ENCODE measurements at regions not wholly inside any gene's neighbourhood (a gene's known extent, or its start where the extent isn't known, plus 50 kb on each side); places are given as distances from the start of the nearest gene placed in this dataset.

DNA sequence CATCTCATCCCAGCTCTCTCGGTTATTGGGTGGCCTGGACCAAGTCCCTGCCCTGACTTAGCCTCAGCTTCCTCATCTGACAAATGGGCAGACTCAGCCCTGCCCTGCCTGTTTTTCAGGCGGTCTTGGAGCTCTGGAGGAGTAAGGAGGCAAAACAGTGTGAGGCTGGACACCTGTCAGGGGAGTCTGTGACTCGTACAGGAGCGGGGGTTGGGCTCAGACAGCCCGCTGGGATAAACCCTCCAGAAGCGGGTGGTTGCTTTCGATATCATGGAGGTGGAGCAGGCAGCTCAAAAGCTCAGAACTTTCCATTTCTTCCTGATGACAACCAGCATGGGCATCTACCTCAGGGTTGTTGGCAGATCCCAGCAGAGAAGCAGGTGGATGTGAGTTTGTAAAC is 72.9 kb upstream of the GGTA1 start:
- DNase-seq: no peak

DNA sequence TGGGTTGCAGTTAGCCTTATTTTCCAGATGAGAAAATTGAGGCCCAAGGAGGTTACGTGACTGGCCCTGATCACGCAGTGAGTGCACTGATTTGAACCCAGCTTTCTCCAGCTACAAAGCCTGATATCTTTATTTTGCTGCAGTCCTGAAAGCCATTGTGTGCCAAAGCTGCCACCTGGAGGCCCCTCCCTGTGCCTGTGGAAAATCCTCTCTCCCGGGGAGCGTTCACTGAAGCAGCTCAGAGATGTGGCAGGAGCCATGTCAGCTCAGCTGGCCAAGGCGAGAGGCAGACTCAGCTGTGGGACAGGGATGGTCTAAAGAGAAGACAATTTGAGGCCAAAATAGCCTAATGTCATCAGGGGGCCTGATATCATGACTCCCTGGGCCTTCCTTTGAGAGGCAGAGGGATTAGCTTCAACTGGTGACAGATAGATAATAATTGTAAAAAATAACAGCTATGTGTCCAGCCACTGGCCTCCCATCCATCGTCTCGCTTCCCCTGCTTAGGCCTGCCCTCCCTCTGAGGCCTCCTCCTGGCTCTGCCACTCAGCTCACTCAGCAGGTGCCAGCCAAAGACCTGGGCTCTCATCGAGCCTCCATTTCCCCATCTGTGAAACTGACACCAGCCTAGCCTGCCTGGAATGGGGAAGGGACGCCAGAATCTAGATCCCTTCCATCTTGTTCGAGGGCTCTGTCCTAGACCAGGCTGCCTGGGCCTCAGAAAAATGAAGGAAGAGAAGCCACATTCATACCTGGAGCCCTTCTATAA is 74.3 kb upstream of the GGTA1 start:
- no peak for DNase-seq

DNA sequence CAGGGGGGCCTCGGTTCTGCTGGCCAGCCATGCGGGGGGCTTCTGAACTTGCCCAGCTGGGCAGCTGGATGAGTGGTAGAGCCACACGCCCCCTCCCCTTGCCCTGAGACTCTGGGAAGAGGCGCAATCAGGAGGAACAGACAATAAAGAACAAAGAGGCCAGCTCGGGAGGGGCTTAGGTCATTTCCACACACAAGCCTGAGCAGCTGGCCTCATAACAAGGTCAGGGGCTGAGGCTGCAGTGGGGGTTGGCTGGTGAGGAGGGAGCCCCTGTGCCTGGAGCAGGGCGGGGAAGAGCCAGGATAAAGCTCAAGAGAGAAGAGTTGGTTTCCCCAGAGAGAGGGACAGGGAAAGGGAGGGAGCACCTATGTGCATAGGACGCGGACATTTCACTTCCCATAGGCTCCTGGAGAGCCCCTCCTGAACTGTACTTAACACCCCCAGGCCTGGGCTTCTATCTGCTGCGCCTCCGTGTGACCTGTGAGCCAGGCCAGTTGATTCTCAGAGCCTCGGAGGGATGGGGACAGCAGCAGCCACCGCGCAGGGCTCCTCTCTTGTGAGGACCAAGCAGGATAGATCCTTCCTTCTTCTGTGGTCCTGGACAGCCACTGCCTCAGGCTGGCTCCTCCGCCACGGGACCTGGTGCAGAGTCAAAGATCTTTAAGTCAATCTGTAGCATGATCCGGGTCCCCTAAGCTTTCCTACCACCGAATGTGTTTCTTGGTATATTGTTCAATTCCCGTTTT is 75.3 kb upstream of the GGTA1 start:
- DNase-seq: no peak

DNA sequence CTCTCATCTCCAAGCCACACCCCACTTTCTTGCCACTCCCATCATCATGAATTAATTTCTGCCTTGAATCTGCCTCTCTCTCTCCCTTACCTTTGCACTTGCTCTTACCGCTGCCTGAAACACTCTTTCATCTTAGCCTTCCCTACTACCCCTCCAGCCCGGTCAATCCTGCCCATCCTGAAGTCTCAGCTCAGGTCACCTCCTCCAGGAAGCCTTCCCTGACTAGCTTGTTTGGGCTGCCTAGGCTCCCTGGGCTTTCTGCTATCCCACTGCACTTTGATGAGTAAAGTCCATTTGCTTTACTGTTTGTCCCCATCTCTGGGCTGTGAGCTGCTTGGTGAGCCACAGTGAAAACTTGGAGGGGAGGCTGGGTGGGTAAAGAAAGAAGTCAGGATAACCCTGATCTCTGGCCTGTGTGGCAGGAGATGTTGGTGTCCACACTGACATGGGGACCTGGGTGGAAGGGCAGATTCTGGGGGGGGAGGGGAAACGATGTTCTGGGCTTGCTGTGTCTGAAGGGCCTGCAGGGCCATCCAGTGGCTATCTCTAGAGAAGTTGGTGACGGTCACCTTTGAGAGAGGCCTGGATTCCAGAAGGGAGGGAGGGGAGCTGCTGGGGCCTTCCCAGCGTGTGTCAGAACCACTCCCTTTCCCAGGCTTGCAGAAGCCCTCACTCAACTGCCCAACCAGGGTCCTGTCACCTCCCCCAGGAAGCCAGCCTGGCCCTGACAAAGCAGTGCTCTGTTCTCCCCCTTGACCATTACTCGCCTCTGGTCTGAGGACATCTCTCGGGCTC is 75.0 kb upstream of the DAB2IP start:
- DNase-seq: no peak

DNA sequence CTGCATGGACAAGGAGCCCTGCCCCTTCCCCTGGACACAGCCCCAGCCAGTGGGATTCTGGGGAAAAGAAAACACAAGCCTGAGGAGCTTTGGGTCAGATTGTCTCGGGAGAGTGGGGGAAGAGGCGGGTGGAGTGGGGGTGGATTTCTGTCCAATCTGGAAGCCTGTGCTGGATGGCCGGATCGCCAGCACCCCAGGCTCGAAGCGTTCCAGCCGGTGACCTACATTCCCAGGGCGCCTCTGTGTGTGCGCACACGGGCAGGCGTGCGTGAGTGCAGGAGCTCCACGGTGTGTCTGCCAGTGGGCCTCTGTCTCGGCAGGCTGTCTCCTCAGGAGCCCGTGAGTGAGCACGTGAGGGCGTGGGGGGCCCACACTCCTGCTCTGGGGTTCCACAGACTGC is 74.3 kb upstream of the DAB2IP start:
- no peak for DNase-seq

GRCh38 chr9:121577572-121577971 is 73.9 kb upstream of the DAB2IP start:
- DNase-seq: no peak

GRCh38 chr9:121581786-121582600 is 69.4 kb upstream of the DAB2IP start:
- DNase-seq: no peak

DNA sequence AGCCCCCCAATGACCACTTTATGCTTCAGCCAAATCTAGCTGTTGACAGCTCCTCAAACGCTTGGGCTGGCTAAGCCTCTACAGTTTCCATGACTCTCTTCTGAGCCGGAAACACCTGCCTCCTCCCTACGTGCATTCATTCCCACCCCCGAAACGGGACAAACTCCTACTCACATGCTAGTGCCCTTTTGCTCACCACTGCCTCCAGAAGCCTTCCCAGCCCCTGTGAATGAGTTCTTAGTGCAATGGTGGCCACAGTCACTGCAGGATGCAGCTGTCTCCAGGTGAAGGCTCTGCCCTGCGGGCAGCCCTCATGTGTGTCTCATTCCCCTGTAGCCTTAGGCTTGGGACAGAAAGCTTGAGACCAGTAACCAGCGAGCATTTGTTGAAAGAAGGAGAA is 68.8 kb upstream of the DAB2IP start:
- no peak for DNase-seq

- DNase-seq: no peak
Measured at GRCh38 chr9:121584421-121584820, 67.0 kb upstream of the DAB2IP start.

- no peak for DNase-seq
Measured at GRCh38 chr9:121587863-121588262, 63.6 kb upstream of the DAB2IP start.

DNA sequence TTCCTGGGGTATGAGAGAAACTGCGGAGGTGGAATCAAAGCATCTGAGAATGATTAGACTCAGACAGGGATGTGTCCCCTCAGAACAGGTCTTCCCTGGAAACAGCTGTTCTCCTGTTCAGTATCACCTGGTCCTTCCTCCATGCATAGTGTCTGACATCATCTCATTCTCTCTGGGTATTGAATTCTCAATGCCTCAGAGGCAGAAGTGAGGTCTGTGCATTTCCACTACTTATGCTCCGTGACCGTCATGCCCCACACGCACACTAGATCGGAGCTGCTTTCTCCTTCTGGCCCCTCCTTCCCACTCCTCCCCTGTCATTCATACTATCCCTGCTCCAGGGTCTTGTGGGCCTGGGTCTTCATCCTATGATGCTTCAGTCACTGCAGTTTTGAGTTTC is 61.4 kb upstream of the DAB2IP start:
- no peak for DNase-seq

- DNase-seq: no peak
Measured at GRCh38 chr9:121592265-121592664, 59.2 kb upstream of the DAB2IP start.

DNA sequence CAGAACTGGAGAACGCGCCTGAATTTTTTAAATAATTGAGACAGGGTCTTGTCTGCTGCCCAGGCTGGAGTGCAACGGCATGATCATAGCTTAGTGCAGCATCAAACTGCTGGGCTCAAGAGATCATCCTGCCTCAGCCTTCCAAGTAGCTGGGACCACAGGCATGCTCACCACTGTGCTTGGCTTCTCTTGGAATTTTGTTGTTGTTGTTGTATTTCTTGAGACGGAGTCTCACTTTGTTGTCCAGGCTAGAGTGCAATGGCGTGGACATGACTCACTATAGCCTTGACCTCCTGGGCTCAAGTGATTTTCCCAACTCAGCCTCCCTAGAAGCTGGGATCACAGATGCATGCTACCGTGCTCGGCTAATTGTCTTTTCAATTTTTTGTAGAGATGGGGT is 58.4 kb upstream of the DAB2IP start:
- no peak for DNase-seq

- no peak for DNase-seq
Measured at GRCh38 chr9:121596515-121596914, 54.9 kb upstream of the DAB2IP start.

- no peak for DNase-seq
Measured at GRCh38 chr9:121597698-121598166, 53.7 kb upstream of the DAB2IP start.

GRCh38 chr9:121598167-121598964 is 53.1 kb upstream of the DAB2IP start:
- no peak for DNase-seq

DNA sequence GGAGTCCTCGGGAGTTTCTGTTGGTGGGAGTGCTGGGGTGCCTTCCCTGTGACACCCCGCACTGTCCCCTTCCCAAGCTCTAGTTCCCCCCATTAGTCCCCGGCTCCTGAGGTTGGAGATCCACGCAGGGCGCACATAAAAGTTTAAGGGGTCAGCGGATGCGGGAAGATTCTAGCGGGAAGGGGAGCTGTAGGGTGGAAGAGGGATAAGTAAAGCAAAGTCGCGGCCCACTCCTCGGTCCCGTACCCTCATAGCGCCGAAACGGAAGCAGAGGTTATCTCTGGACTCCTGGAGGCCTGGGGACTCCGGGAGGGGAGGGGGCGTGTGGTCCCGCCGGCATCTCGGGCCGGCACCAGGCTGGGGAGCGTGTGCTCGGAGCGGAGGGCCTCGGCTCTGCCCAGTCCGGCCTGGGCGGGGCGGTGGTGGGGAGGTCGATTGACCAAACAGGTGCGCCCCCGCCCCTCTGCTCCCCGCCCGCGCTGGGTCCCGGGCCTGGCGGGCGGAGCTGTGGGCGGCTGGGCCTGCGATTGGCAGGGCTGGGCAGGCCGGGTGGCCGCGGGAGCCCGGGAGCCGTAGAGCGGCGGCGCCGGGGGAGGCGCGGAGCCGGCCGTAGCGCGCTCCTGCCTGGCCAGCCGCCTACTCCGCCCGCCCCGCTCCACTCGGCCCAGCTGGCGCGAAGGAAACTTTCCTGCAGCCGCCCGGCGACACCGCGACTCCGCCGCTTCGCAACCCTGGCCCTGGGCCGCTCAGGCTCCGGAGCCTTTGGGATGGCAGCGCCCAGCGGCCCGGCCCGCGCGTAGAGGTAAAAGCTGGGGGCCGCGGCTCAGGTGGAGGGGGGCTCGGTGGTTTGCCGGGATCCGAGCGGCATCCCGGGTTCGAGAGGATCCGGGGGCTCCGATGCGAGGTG is 52.2 kb upstream of the DAB2IP start:
- DNase-seq: no peak

GRCh38 chr9:121599872-121600585 is 51.4 kb upstream of the DAB2IP start:
- DNase-seq: no peak

DNA sequence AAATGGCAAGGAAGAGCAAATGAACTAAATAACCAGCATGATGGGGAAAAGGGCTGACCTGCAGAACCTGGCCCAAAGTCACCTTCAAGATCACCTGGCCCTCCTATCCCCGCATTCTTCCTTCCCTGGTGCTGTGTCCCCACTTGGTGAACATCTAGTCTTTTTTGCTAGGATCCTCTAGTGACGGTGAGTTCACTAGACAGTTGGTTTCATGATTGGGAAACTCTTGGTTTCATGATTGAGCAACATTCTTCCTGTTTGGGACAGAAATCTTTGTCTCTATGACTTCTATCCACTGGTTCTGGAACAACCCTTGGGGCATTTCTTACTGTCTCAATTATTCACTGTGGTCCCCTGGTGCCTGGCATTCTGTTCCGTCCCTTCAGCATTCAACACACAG is 50.2 kb upstream of the DAB2IP start:
- no peak for DNase-seq

Measured in CD4-positive, alpha-beta T cell treated with Interleukin-15 for 1 hour (primary cell).